Fibroblast of lung (primary cell): ENCODE measurements at regions not wholly inside any gene's neighbourhood (a gene's known extent, or its start where the extent isn't known, plus 50 kb on each side); places are given as distances from the start of the nearest gene placed in this dataset.

Source experiments
- EZH2 ChIP-seq: IDR thresholded peaks from 2 replicates; pipeline ENCODE4 v1.5.1; 2012; ENCODE audit warnings: low read length, control low read depth, mild to moderate bottlenecking; ENCODE audit errors: missing control alignments
- TF ChIP-seq, protein P1 (sequence below), 2 donors: IDR thresholded peaks in 1 of 2; conservative IDR thresholded peaks in 1 of 2; 1 replicate in 1 of 2; 2 replicates in 1 of 2; pipeline ENCODE4 v1.5.1; 2011 to 2012; ENCODE audit warnings: low read length in 2 of 2, control low read depth in 1 of 2, inconsistent platforms in 1 of 2, low read depth in 1 of 2, mild to moderate bottlenecking in 1 of 2

GRCh38 chr20:11714886-11715285 is 202.8 kb upstream of the BTBD3 start:
- TF ChIP-seq, protein P1, sequence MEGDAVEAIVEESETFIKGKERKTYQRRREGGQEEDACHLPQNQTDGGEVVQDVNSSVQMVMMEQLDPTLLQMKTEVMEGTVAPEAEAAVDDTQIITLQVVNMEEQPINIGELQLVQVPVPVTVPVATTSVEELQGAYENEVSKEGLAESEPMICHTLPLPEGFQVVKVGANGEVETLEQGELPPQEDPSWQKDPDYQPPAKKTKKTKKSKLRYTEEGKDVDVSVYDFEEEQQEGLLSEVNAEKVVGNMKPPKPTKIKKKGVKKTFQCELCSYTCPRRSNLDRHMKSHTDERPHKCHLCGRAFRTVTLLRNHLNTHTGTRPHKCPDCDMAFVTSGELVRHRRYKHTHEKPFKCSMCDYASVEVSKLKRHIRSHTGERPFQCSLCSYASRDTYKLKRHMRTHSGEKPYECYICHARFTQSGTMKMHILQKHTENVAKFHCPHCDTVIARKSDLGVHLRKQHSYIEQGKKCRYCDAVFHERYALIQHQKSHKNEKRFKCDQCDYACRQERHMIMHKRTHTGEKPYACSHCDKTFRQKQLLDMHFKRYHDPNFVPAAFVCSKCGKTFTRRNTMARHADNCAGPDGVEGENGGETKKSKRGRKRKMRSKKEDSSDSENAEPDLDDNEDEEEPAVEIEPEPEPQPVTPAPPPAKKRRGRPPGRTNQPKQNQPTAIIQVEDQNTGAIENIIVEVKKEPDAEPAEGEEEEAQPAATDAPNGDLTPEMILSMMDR (conservative IDR thresholded peaks at IDR 0.05 in 1 of 2, IDR thresholded peaks at IDR 0.05 in 1 of 2; ENCODE audit: low read depth in 1 of 2, low read length in 2 of 2): no peak
- TF ChIP-seq EZH2: no peak
